ENCODE measurements at regions not wholly inside any gene's neighbourhood (a gene's known extent, or its start where the extent isn't known, plus 50 kb on each side); places are given as distances from the start of the nearest gene placed in this dataset.

- no peak for TF ChIP-seq CTCF (IDR thresholded peaks at IDR 0.05)
- TF ChIP-seq POLR2A (IDR thresholded peaks at IDR 0.05), result no peak
These were observed 282.5 kb upstream of the STT3B start for GRCh38 chr3:31250116-31250777.

All from vagina (tissue), 2 donors.